ENCODE measurements at regions not wholly inside any gene's neighbourhood (a gene's known extent, or its start where the extent isn't known, plus 50 kb on each side); places are given as distances from the start of the nearest gene placed in this dataset.
"Not testable (repeated sequence)": the region's sequence is repeated elsewhere in the genome, so short reads cannot be mapped to it uniquely, and the experiment has no call there.

- no peak for DNase-seq (ENCODE audit: low spot score)
- no peak for ATAC-seq
- intact Hi-C loops (cut with DNase I) = no loop called here
Observed at GRCh38 chr5:29169886-29170285, 2023.6 kb upstream of the CDH6 start.

- intact Hi-C loops (cut with DNase I) = no loop called here
- DNase-seq (ENCODE audit: low spot score) (no peak), ATAC-seq (no peak)
Observed at GRCh38 chr5:29162297-29162696, 2031.2 kb upstream of the CDH6 start.

DNA sequence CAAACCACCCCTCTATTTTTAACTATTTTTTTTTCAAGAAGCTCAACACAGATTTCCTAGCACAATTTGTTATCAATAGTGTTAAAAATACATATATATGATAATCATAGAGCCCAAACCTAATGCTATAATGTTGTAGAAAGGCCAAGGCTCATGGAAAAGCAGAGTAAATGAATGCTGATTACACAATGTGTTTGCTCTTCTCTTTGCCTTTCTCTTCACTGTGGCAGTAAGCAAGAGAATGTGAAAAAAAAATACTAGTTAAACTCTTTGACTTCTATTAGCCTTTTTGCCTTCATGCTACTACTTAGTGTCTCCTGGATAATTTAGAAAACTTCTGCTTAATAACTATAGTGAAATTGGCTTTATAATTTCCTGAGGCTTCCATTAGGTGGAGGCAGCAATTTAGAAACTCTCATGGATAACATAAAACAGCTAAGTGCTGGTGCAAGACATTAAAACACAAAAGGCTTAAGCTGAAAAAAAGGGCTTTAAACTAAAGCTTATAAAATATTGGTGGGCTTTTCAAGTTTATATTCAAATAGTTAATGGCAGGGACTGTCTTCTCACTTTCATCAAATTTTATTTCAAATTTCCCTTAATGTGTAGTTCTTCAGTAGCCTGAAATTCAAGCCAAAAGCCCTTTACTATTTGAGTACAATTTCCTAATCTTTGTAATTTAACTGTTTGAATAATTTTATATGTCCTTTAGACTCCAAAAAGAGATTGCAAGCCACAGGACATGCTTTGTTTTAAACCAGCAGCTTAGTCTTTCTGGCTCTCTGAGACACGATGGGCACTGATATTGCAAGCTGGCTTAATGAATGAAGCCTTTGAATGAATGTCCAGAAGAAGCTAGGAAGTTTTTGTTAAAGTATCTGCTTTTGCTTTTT lies 2031.8 kb upstream of the CDH6 start:
- no peak for DNase-seq (ENCODE audit: low spot score)
- ATAC-seq = no peak
- intact Hi-C loops (cut with DNase I) = no loop called here

DNA sequence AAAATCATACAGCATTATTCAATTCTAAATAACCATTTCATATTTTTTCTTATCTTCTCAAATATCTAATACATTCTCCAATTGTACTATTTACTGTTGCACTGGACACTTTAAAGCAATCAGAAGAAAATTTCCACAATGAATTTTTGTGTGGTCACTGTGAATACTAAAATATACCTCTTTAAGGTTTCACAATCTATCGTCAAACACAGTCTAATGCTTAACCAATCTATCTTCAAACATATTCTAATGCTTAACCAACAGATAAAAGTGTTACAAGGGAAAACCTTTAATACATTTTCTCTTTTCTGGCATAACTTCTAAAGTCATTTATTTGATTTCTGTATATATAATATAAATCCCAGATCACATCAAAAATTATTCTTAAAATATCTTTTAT lies 2035.5 kb upstream of the CDH6 start:
- ATAC-seq (no peak), DNase-seq (ENCODE audit: low spot score) (no peak)
- intact Hi-C loops (cut with DNase I) = no loop called here

DNA sequence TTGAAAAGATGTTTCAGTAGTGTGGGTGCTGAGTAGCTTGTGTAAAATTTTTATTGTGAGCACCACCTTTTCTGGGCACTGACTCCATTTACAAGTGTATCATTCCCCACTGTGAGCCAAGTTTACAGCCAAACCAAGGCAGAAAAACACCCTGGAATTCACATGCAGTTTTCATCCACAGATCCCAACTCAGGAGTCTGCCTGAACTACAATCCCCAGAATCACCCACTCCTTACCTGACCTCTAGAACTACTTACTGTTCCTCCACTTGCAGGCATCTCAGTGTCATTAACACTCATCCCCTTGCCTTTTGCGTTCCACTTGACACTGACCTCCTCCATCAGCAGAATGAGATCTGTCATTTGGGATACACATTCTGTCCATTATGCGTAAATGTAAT lies 2042.6 kb upstream of the CDH6 start:
- no peak for ATAC-seq
- no peak for DNase-seq (ENCODE audit: low spot score)
- intact Hi-C loops (cut with DNase I) = no loop called here

GRCh38 chr5:29148581-29148980 lies 2044.9 kb upstream of the CDH6 start:
- ATAC-seq = no peak
- intact Hi-C loops (cut with DNase I) = no loop called here
- no peak for DNase-seq (ENCODE audit: low spot score)

DNA sequence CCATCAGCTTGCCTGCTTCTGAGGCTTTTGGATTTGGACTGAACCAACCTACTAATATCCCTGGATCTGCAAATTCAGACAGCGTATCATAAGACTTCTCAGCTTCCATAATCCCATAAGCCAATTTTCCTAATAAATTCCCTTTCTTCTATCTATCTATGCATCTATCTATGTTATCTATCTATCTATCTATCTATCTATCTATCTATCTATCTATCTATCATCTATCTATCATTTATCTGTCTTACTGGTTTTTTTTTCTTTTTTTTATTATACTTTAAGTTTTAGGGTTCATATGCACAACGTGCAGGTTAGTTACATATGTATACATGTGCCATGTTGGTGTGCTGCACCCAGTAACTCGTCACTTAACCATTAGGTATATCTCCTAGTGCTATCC lies 2045.4 kb upstream of the CDH6 start:
- intact Hi-C loops (cut with DNase I) = no loop called here
- no peak for DNase-seq (ENCODE audit: low spot score)
- no peak for ATAC-seq

DNA sequence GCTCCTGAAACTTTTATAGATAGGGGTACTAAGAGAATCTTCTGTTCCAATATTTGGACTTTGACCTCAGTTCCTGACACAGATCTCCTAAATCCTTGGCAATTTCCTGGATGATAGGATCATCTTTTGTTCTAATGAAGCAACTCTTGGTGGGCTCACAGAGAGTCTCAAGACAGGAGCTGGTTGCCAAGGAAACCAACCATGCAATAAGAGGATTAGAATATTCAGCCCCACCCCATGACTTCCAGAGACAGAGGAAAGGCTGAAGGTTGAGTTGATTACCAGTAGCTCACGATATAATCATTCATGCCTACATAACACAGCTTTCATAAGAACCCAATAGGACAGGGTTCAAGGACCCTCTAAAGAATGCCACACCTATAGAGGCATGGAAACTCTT lies 2050.2 kb upstream of the CDH6 start:
- intact Hi-C loops (cut with DNase I) = no loop called here
- ATAC-seq = no peak

DNA sequence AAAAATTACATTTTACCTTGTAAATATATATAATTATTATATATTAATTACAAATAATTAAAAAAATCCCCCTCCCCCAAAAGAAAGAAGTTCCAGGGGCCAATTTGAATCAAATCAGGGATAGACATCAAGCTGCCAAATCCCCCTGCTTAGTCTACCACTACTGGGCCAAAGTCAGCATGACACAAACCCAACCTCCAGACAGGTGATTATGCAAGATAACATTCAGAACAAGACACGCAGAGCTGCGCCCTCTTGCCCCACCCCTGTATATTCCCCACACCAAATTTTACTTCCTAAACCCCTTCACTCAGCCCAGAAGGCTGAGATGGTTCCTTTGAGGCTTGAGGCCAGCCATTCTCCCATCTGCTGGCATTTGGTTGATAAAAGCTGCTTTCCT lies 2059.1 kb upstream of the CDH6 start:
- ATAC-seq = no peak
- DNase-seq (ENCODE audit: low spot score) = no peak
- intact Hi-C loops (cut with DNase I) = no loop called here

More for the DNA sequence above, 2050.2 kb upstream of the CDH6 start:
- DNase-seq (ENCODE audit: low spot score) = no peak

DNA sequence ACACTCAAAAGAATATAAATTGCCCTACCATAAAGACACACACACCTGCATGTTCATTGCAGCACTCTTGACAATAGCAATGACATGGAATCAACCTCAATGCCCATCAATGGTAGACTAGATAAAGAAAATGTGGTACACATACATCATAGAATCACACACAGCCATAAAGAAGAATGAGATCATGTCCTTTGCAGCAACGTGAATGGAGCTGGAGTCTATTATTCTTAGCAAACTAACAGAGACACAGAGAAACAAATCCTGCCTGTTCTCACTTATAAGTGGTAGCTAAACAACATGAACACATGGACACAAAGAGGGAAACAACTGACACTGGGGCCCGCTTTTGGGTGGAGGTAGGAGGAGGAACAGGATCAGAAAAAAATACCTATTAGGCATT lies 2062.2 kb upstream of the CDH6 start:
- no peak for DNase-seq (ENCODE audit: low spot score)
- intact Hi-C loops (cut with DNase I) = no loop called here
- no peak for ATAC-seq

- intact Hi-C loops (cut with DNase I) = no loop called here
- ATAC-seq (no peak), DNase-seq (ENCODE audit: low spot score) (no peak)
Observed at GRCh38 chr5:29130786-29131185, 2062.7 kb upstream of the CDH6 start.

DNA sequence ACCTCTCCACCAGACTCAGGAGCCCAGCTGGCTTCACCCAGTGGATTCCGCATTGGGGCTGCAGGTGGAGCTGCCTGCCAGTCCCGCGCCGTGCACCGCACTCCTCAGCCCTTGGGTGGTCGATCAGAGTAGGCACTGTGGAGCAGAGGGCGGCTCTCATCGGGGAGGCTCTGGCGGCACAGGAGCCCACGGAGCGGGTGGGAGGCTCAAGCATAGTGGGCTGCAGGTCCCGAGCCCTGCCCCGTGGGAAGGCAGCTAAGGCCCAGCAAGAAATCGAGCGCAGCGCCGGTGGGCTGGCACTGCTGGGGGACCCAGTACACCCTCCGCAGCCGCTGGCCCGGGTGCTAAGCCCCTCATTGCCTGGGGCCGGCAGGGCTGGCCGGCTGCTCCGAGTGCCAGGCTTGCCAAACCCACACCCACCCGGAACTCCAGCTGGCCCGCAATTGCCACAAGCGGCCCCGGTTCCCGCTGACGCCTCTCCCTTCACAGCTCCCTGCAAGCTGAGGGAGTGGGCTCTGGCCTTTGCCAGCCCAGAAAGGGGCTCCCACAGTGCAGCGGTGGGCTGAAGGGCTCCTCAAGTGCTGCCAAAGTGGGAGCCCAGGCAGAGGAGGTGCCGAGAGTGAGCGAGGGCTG lies 2065.8 kb upstream of the CDH6 start:
- ATAC-seq; DNase-seq (ENCODE audit: low spot score); intact Hi-C loops (cut with DNase I): not testable (repeated sequence)

DNA sequence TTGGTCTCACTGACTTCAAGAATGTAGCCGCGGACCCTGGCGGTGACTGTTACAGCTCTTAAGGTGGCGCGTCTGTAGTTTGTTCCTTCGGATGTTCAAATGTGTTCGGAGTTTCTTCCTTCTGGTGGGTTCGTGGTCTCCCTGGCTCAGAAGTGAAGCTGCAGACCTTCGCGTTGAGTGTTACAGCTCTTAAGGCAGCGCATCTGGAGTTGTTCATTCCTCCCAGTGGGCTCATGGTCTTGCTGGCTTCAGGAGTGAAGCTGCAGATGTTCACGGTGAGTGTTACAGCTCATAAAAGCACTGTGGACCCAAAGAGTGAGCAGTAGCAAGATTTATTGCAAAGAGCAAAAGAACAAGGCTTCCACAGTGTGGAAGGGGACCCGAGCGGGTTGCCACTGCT lies 2067.0 kb upstream of the CDH6 start:
- intact Hi-C loops (cut with DNase I); DNase-seq (ENCODE audit: low spot score); ATAC-seq: not testable (repeated sequence)

DNA sequence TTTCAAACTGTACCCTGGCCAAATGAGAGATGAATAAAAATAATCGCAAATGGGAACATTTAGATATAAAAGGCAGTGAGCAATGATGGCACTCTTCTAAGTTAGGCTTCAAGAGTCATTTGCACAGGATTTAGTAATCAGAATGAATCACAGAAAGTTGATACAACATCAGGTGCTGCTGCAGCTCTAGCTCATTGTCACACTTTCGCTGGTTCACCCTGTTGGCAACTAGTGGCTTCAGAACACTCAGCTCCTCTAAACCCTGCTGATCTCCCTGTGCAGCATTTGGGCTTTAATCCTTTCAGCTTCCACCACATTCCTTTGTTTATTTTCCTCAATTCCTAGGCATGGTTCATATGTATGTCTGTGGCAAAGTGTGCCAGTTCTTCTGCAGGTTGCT lies 2071.2 kb upstream of the CDH6 start:
- intact Hi-C loops (cut with DNase I) = no loop called here
- ATAC-seq (no peak), DNase-seq (ENCODE audit: low spot score) (no peak)

- intact Hi-C loops (cut with DNase I) = no loop called here
- DNase-seq (ENCODE audit: low spot score) (no peak), ATAC-seq (no peak)
Observed at GRCh38 chr5:29114331-29114768, 2076.0 kb upstream of the CDH9 start.

DNA sequence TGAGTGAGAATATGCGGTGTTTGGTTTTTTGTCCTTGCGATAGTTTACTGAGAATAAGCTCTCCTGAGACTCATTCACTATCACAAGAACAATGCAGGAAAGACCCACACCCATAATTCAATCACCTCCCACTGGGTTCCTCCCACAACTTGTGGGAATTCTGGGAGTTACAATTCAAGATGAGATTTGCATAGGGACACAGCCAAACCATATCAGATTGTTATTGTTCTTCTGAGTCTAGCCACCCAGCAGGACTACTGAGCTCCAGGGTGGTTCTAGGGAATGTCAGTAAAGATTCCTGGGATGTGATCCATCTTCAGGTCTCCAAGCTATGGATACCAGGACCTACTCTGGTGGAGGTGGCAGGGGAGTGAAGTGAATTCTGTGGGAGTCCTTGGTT lies 2075.1 kb upstream of the CDH9 start:
- intact Hi-C loops (cut with DNase I) = no loop called here
- DNase-seq (ENCODE audit: low spot score) (no peak), ATAC-seq (no peak)

DNA sequence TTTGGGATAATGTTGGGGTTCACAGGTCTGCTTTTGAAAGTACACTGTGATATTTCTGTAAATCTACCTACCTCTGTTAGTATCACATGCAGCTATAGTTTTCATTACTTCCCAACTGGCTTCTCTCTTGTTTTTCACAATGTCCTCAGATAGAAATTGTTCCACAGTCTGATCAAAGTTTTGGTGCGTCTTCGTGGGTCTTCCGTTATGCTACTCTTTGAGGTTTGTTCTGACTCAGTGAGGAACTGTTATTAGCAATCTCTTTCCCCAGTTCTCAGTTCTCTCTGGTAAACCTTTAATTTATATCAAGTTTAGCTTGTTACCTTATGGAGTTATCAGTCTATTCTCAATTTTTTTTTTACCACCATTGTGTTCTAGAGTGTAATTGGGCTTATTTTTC lies 2061.2 kb upstream of the CDH9 start:
- DNase-seq (ENCODE audit: low spot score) = no peak
- no peak for ATAC-seq
- intact Hi-C loops (cut with DNase I) = no loop called here

DNA sequence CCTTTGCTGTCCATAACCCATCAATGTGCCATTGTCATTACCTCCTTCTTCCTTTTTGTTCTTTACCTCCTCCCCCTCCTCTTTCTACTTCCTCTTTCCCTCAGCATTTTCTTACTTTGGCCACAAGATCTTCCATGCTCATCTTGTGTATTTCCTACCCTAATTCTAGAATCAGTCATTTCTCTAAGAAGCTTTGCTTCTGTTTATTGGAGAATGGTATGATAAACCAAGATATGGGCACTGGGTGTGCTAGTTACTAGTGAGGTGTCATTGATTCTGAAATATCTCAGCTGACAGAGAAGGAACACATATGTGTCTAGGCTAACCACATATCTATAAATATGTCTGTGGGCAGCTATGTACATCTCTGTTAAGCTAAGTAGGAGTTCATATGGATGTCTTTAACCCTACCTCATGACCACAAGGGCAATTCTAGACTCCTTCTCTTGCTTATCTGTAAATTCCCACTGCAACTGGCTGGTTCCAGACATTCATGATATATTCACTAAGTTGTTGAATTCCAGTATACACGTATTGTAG lies 2051.3 kb upstream of the CDH9 start:
- intact Hi-C loops (cut with DNase I) = no loop called here
- DNase-seq (ENCODE audit: low spot score) = no peak
- ATAC-seq = no peak

DNA sequence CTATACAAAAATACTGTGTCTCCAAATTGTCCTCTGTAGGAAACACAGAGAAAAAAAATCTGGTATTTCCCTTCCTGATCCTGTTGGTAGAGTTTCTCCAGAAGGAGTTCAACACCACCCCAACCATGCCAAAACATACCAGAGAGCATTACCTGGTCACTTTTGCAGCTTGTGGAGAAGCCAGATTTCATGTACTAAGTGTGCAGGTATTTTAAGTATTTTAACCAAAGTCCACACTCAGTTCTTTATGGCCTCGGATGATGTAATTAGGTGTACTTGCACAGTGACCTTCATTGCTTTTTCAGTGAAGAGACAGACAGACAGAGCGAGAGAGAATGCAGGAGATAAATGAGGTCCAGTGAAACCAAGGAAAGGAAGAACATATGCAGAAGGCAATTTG lies 2046.8 kb upstream of the CDH9 start:
- DNase-seq (ENCODE audit: low spot score) = no peak
- ATAC-seq = no peak
- intact Hi-C loops (cut with DNase I) = no loop called here

DNA sequence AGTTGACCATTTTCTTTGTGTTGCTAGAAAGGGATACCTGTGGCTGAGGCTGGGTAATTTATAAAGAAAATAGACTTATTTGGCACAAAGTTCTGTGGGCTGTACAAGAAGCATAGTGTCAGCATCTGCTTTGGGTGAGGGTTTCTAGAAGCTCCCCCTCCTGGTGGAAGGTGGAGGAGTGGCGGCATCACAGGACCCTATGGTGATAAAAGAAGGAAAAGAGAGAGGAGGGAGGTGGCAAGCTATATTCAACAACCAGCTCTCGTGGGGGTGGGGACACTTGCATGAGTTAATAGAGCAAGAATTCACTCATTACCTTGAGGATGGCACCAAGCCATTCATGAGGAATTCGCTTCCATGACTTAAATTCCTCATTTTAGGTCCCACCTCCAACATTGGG lies 2041.4 kb upstream of the CDH9 start:
- ATAC-seq = no peak
- intact Hi-C loops (cut with DNase I) = no loop called here
- DNase-seq (ENCODE audit: low spot score) = no peak
